ENCODE measurements at regions not wholly inside any gene's neighbourhood (a gene's known extent, or its start where the extent isn't known, plus 50 kb on each side); places are given as distances from the start of the nearest gene placed in this dataset.

GRCh38 chr2:240208096-240208495 is 67.6 kb upstream of the OTOS start:
- CTCF ChIA-PET, result no interaction called here
- H3K4me3 ChIP-seq, result no peak overlapping the region
- no peaks in the 10 kb centered on the region; the same call in 2 of the 3 replicates for H3K9me3 ChIP-seq (replicated peaks; ENCODE audit: control insufficient read depth, insufficient read depth, low read length)
- DNase-seq (ENCODE audit: low read depth, low spot score) (no peak), ATAC-seq (no peak), FAIRE-seq (no peak)
- BruUV-seq (replicated peaks), result no TSS peak
- H2AFZ ChIP-seq (ENCODE audit: control insufficient read depth, low read depth, low read length), result no peak overlapping the region
- POLR2A ChIA-PET, result no interaction called here
- no peaks in the 10 kb centered on the region for H3K4me1 ChIP-seq (ENCODE audit: control insufficient read depth, insufficient read depth, low read length)
- no peak overlapping the region for H3K27ac ChIP-seq (ENCODE audit: control insufficient read depth, insufficient read depth)
- intact Hi-C loops (cut with micrococcal nuclease; ENCODE audit: unreplicated experiment) (no loop called here), in situ Hi-C loops (cut with MboI) (no loop called here)
- TF ChIP-seq MTA3 (IDR thresholded peaks at IDR 0.05; ENCODE audit: borderline replicate concordance, low read length) (no peak), MYB (IDR thresholded peaks at IDR 0.05; ENCODE audit: borderline replicate concordance, low read depth, low read length) (no peak), MEF2B (IDR thresholded peaks at IDR 0.05; ENCODE audit: partially characterized antibody, poor library complexity, severe bottlenecking) (no peak), USF1 (IDR thresholded peaks at IDR 0.05; ENCODE audit: borderline replicate concordance, extremely low read length, insufficient read depth, low read depth, low read length) (no peak), MYC (IDR thresholded peaks at IDR 0.05; ENCODE audit: insufficient read depth, insufficient read length, insufficient replicate concordance, low read length, severe bottlenecking) (no peak), SMAD1 (IDR thresholded peaks at IDR 0.05; ENCODE audit: low read depth, partially characterized antibody) (no peak), ZBTB40 (IDR thresholded peaks at IDR 0.05; ENCODE audit: borderline replicate concordance) (no peak)
- no peak overlapping the region for H3K9ac ChIP-seq (ENCODE audit: control insufficient read depth, insufficient read depth, low read length)
- no peaks in the 10 kb centered on the region for H4K20me1 ChIP-seq (ENCODE audit: control insufficient read depth, insufficient read depth)
- SMC1A ChIA-PET (ENCODE audit: uncharacterized antibody, unreplicated experiment), result no interaction called here
- 8% methylated on average over 2 of the region's 2 CpGs for WGBS (ENCODE audit: insufficient coverage, insufficient replicate concordance, low lambda C conversion rate, missing lambda C conversion rate)
- RAD21 ChIA-PET (ENCODE audit: unreplicated experiment), result no interaction called here
- peaks cover 2 to 3% of the 10 kb centered on the region in 2 experiments; a peak in 3 of 4 replicates for H3K27me3 ChIP-seq (replicated peaks in 1 of 2; ENCODE audit: control insufficient read depth in 2 of 2, insufficient read depth in 2 of 2, low read length in 1 of 2)
- no peaks in the 10 kb centered on the region for H3K36me3 ChIP-seq (ENCODE audit: control insufficient read depth in 2 of 2, insufficient read depth in 2 of 2, low read length in 1 of 2)
- no peak overlapping the region for H3K4me2 ChIP-seq (ENCODE audit: control insufficient read depth, insufficient read depth)
- H3K79me2 ChIP-seq (ENCODE audit: control insufficient read depth, insufficient read depth, low read length), result no peaks in the 10 kb centered on the region

All from GM12878 (cell line).